ENCODE measurements at regions not wholly inside any gene's neighbourhood (a gene's known extent, or its start where the extent isn't known, plus 50 kb on each side); places are given as distances from the start of the nearest gene placed in this dataset.
"Not testable (repeated sequence)": the region's sequence is repeated elsewhere in the genome, so short reads cannot be mapped to it uniquely, and the experiment has no call there.

- no peak for DNase-seq
Observed at GRCh38 chr1:66462313-66462712, 71.6 kb upstream of the SGIP1 start.

- DNase-seq, result no peak
Observed at GRCh38 chr1:66464351-66464750, 69.6 kb upstream of the SGIP1 start.

- DNase-seq, result peak; percentile 27
Observed at GRCh38 chr1:66464802-66465201, 69.2 kb upstream of the SGIP1 start.

GRCh38 chr1:66466695-66467094, 67.3 kb upstream of the SGIP1 start:
- not testable (repeated sequence) for DNase-seq

GRCh38 chr1:66468722-66469121, 65.2 kb upstream of the SGIP1 start:
- no peak for DNase-seq

- DNase-seq, result no peak
Observed at GRCh38 chr1:66475940-66476339, 58.0 kb upstream of the SGIP1 start.

GRCh38 chr1:66476774-66477173, 57.2 kb upstream of the SGIP1 start:
- no peak for DNase-seq

- peak; percentile 10 for DNase-seq
Observed at GRCh38 chr1:66478116-66478515, 55.8 kb upstream of the SGIP1 start.

- no peak for DNase-seq
Observed at GRCh38 chr1:66480162-66480561, 53.8 kb upstream of the SGIP1 start.

- not testable (repeated sequence) for DNase-seq
Observed at GRCh38 chr1:66481215-66481614, 52.7 kb upstream of the SGIP1 start.
